H1 (cell line): ENCODE measurements at regions not wholly inside any gene's neighbourhood (a gene's known extent, or its start where the extent isn't known, plus 50 kb on each side); places are given as distances from the start of the nearest gene placed in this dataset.

Experiments used
- CTCF ChIA-PET: fragments of 300-600 bp; sonication (Branson Sonifier 250); formaldehyde crosslinking; loops from one replicate; lab custom pipeline; 2021; ENCODE audit not compliant: partially characterized antibody; lab: Charles Lee
- POLR2A ChIA-PET: fragments of 300-600 bp; sonication (Branson Sonifier 250); formaldehyde crosslinking; loops from one replicate; lab custom pipeline; 2021; ENCODE audit warnings: inconsistent platforms; ENCODE audit not compliant: partially characterized antibody; lab: Charles Lee
- DNase-seq, 2 experiments: peaks; one replicate each; pipeline versions ENCODE4 v3.0.0 to v3.0.0-alpha.2; 2010 to 2022; ENCODE audit warnings: low spot score in 2 of 2, low read depth in 1 of 2, mixed read lengths in 1 of 2
- FAIRE-seq: peaks from 2 replicates; lab custom pipeline; 2011; peaks lifted over from hg19 to GRCh38; lab: Jason Lieb, UNC
- H2AFZ ChIP-seq: 2 replicates; pipeline ENCODE4 v1.8.1; 2012; ENCODE audit warnings: low read length, inconsistent platforms
- H2AK5ac ChIP-seq: 2 replicates; pipeline ENCODE4 v1.6.1; 2013; ENCODE audit warnings: low read depth, low read length
- H2BK120ac ChIP-seq: replicated peaks from 2 replicates; pipeline ENCODE3; 2013; ENCODE audit warnings: low read depth, low read length, inconsistent platforms
- H2BK12ac ChIP-seq: 2 replicates; pipeline ENCODE4 v1.6.1; 2013; ENCODE audit warnings: low read depth, low read length
- H2BK15ac ChIP-seq: 2 replicates; pipeline ENCODE4 v1.6.1; 2013; ENCODE audit warnings: low read length
- H2BK20ac ChIP-seq: 2 replicates; pipeline ENCODE4 v1.6.1; 2013; ENCODE audit warnings: low read length
- H2BK5ac ChIP-seq: 2 replicates; pipeline ENCODE4 v1.6.1; 2013; ENCODE audit warnings: low read depth, low read length
- H3K14ac ChIP-seq: 2 replicates; pipeline ENCODE4 v1.6.1; 2013; ENCODE audit warnings: inconsistent platforms; ENCODE audit not compliant: insufficient read length
- H3K18ac ChIP-seq: 2 replicates; pipeline ENCODE4 v1.6.1; 2013; ENCODE audit warnings: low read length; ENCODE audit errors: extremely low read depth
- H3K23ac ChIP-seq: 2 replicates; pipeline ENCODE4 v1.6.1; 2013; ENCODE audit warnings: inconsistent platforms; ENCODE audit not compliant: insufficient read length
- H3K23me2 ChIP-seq: 2 replicates; pipeline ENCODE4 v1.6.1; 2013; ENCODE audit warnings: low read depth, low read length
- H3K27ac ChIP-seq: 2 replicates; pipeline ENCODE4 v1.6.1; 2011; ENCODE audit warnings: low read depth, low read length, inconsistent platforms
- H3K27me3 ChIP-seq, 4 experiments: replicated peaks in 1 of 4; 1 replicate in 1 of 4; 2 replicates in 3 of 4; pipeline versions ENCODE4 v1.6.1 to v1.8.1; 2011 to 2013; ENCODE audit warnings: low read length in 3 of 4, mild to moderate bottlenecking in 3 of 4, inconsistent platforms in 2 of 4, mixed read lengths in 2 of 4, moderate library complexity in 1 of 4; ENCODE audit not compliant: control insufficient read depth in 3 of 4, insufficient read depth in 3 of 4; ENCODE audit errors: extremely low read depth in 1 of 4
- H3K36me3 ChIP-seq, 4 experiments: 2 replicates each; pipeline versions ENCODE4 v1.6.1 to v1.8.1; 2011 to 2013; ENCODE audit warnings: mild to moderate bottlenecking in 4 of 4, low read length in 3 of 4, moderate library complexity in 2 of 4, control low read depth in 1 of 4, inconsistent platforms in 1 of 4; ENCODE audit not compliant: insufficient read depth in 4 of 4, control insufficient read depth in 2 of 4
- H3K4ac ChIP-seq: replicated peaks from 2 replicates; pipeline ENCODE3; 2013; ENCODE audit warnings: low read length, low read depth, mixed read lengths, inconsistent platforms; ENCODE audit not compliant: insufficient read length
- H3K4me1 ChIP-seq, 4 experiments: replicated peaks in 1 of 4; 1 replicate in 1 of 4; 2 replicates in 3 of 4; pipeline versions ENCODE4 v1.6.1 to v1.8.1; 2011 to 2013; ENCODE audit warnings: low read length in 3 of 4, inconsistent platforms in 2 of 4, mixed read lengths in 1 of 4; ENCODE audit not compliant: insufficient read depth in 4 of 4, control insufficient read depth in 3 of 4
- H3K4me2 ChIP-seq, 2 experiments: 2 replicates each; pipeline versions ENCODE4 v1.6.1 to v1.8.1; 2011 to 2013; ENCODE audit warnings: low read depth in 2 of 2, low read length in 2 of 2, control low read depth in 1 of 2, inconsistent platforms in 1 of 2, mild to moderate bottlenecking in 1 of 2; ENCODE audit not compliant: insufficient read depth in 1 of 2
- H3K4me3 ChIP-seq, 4 experiments: fragments of 200-600, 300-600 bp in 1 of 4; sonication (generic), shearing (Covaris generic), sonication (Bioruptor Twin) in 1 of 4; 2 replicates each; pipeline versions ENCODE4 v1.5.1 to v1.8.1; 2011 to 2016; ENCODE audit warnings: low read length in 4 of 4, low read depth in 3 of 4, control low read depth in 2 of 4, inconsistent platforms in 2 of 4, mild to moderate bottlenecking in 2 of 4, mixed read lengths in 1 of 4, moderate library complexity in 1 of 4; ENCODE audit not compliant: insufficient read depth in 2 of 4; ENCODE audit errors: extremely low read depth in 1 of 4
- H3K56ac ChIP-seq: replicated peaks from 2 replicates; pipeline ENCODE3; 2013; ENCODE audit warnings: low read depth, mild to moderate bottlenecking, mixed read lengths, low read length, inconsistent platforms; ENCODE audit not compliant: insufficient read length
- H3K79me1 ChIP-seq: 2 replicates; pipeline ENCODE4 v1.6.1; 2013; ENCODE audit warnings: low read depth, low read length, control low read depth
- H3K79me2 ChIP-seq, 2 experiments: 2 replicates each; pipeline versions ENCODE4 v1.6.1 to v1.8.1; 2012 to 2013; ENCODE audit warnings: low read length in 2 of 2, mild to moderate bottlenecking in 2 of 2, inconsistent platforms in 1 of 2; ENCODE audit not compliant: insufficient read depth in 2 of 2, control insufficient read depth in 1 of 2
- H3K9ac ChIP-seq, 4 experiments: replicated peaks in 1 of 4; 1 replicate in 1 of 4; 2 replicates in 3 of 4; pipeline versions ENCODE4 v1.6.1 to v1.8.1; 2011 to 2013; ENCODE audit warnings: low read depth in 3 of 4, low read length in 3 of 4, control low read depth in 2 of 4, mild to moderate bottlenecking in 2 of 4, moderate library complexity in 2 of 4, inconsistent platforms in 1 of 4; ENCODE audit errors: extremely low read depth in 1 of 4
- H3K9me3 ChIP-seq, 2 experiments: 2 replicates each; pipeline versions ENCODE4 v1.6.1 to v1.8.1; 2012 to 2013; ENCODE audit warnings: mild to moderate bottlenecking in 2 of 2, moderate library complexity in 2 of 2, control low read depth in 1 of 2, inconsistent platforms in 1 of 2, low read depth in 1 of 2, low read length in 1 of 2, mixed read lengths in 1 of 2; ENCODE audit not compliant: insufficient read depth in 2 of 2
- H4K20me1 ChIP-seq, 2 experiments: replicated peaks in 1 of 2; 2 replicates each; pipeline versions ENCODE3 to v1.8.1; 2011 to 2013; ENCODE audit warnings: inconsistent platforms in 2 of 2, low read length in 2 of 2, mild to moderate bottlenecking in 1 of 2; ENCODE audit not compliant: insufficient read depth in 2 of 2, control insufficient read depth in 1 of 2
- H4K5ac ChIP-seq: 2 replicates; pipeline ENCODE4 v1.6.1; 2013; ENCODE audit warnings: low read length, low read depth, mixed read lengths, inconsistent platforms; ENCODE audit not compliant: insufficient read length
- H4K8ac ChIP-seq: 2 replicates; pipeline ENCODE4 v1.8.0; 2013; ENCODE audit warnings: mild to moderate bottlenecking, moderate library complexity, low read length, inconsistent platforms; ENCODE audit not compliant: insufficient read depth; ENCODE audit errors: extremely low read depth
- H4K91ac ChIP-seq: replicated peaks from 2 replicates; pipeline ENCODE3; 2013; ENCODE audit warnings: low read length, mixed read lengths, inconsistent platforms; ENCODE audit not compliant: insufficient read length
- E2F6 ChIP-seq: IDR thresholded peaks from 2 replicates; pipeline ENCODE4 v1.6.1; 2012; ENCODE audit warnings: inconsistent platforms
- EGR1 ChIP-seq: IDR thresholded peaks from 2 replicates; pipeline ENCODE4 v1.6.1; 2011; ENCODE audit warnings: low read depth, low read length, borderline replicate concordance
- KDM5A ChIP-seq: fragments of 200-600 bp; IDR thresholded peaks from 2 replicates; pipeline ENCODE4 v1.7.1; 2012; ENCODE audit warnings: mild to moderate bottlenecking, low read length, inconsistent platforms, mixed read lengths
- POLR2A ChIP-seq, 2 experiments: IDR thresholded peaks; 1 replicate in 1 of 2; 2 replicates in 1 of 2; pipeline ENCODE4 v1.6.1; 2011; ENCODE audit warnings: low read depth in 2 of 2, low read length in 2 of 2, mild to moderate bottlenecking in 2 of 2; ENCODE audit errors: control extremely low read depth in 1 of 2
- TAF1 ChIP-seq: IDR thresholded peaks from 2 replicates; pipeline ENCODE4 v1.6.1; 2011; ENCODE audit warnings: mild to moderate bottlenecking, low read depth, low read length
- USF2 ChIP-seq: IDR thresholded peaks from 2 replicates; pipeline ENCODE4 v1.6.1; 2011; ENCODE audit warnings: low read length, improper control_type of control experiment

- Histone ChIP-seq H3K23me2 (no peaks in the 10 kb centered on the region; the same call in 1 of the 2 replicates), H3K79me1 (0 out of 2 replicates have a peak, but pooled peaks cover 8% of the 10 kb centered on the region), H3K4me2 (no peak overlapping the region), H3K27me3 (no peaks in the 10 kb centered on the region), H3K18ac (no peak overlapping the region), H2BK5ac (no peak overlapping the region), H3K9me3 (peaks cover 5 to 6% of the 10 kb centered on the region in 2 experiments; a peak in 3 of 4 replicates), H3K56ac (no peak overlapping the region), H3K36me3 (peaks cover 0 to 12% (median 2%) of the 10 kb centered on the region in 4 experiments; a peak in 2 of 8 replicates), H3K9ac (no peak overlapping the region), H2BK20ac (no peak overlapping the region), H2AK5ac (peak overlapping the region; percentile 78; the same call in 1 of the 2 replicates), H4K20me1 (peaks cover 0 to 2% of the 10 kb centered on the region in 2 experiments), H2AFZ (no peak overlapping the region), H3K27ac (no peak overlapping the region), H3K4ac (no peak overlapping the region), H4K91ac (no peak overlapping the region), H2BK120ac (no peak overlapping the region), H3K14ac (no peak overlapping the region), H2BK12ac (no peak overlapping the region), H3K4me3 (no peak overlapping the region), H2BK15ac (no peak overlapping the region), H4K5ac (no peak overlapping the region), H4K8ac (no peak overlapping the region), H3K79me2 (peaks cover 13 to 93% of the 10 kb centered on the region in 2 experiments), H3K23ac (no peak overlapping the region), H3K4me1 (peaks cover 0 to 20% (median 4%) of the 10 kb centered on the region in 4 experiments; a peak in 4 of 7 replicates)
- FAIRE-seq (no peak), DNase-seq (no peak)
- CTCF ChIA-PET: no interaction called here
- POLR2A ChIA-PET: no interaction called here
- no peak for TF ChIP-seq TAF1
- TF ChIP-seq USF2: no peak
- no peak for TF ChIP-seq E2F6
- no peak for TF ChIP-seq EGR1
- TF ChIP-seq POLR2A (IDR thresholded peaks at IDR 0.05; ENCODE audit: control extremely low read depth in 1 of 2, low read depth in 2 of 2, low read length in 2 of 2): no peak
- no peak for TF ChIP-seq KDM5A
These were observed 175.9 kb upstream of the FOXN3 start for GRCh38 chr14:89592961-89593360.
